ENCODE measurements at regions not wholly inside any gene's neighbourhood (a gene's known extent, or its start where the extent isn't known, plus 50 kb on each side); places are given as distances from the start of the nearest gene placed in this dataset.

GRCh38 chr18:75154997-75155396 is 53.9 kb downstream of the PTGR3 start:
- H3K36me3 ChIP-seq (ENCODE audit: low read depth): no peaks in the 10 kb centered on the region
- H3K27ac ChIP-seq (ENCODE audit: poor library complexity, severe bottlenecking): no peak overlapping the region
- H3K9me3 ChIP-seq (ENCODE audit: severe bottlenecking): no peaks in the 10 kb centered on the region
- H3K4me3 ChIP-seq (ENCODE audit: severe bottlenecking): no peak overlapping the region
- H3K27me3 ChIP-seq (ENCODE audit: insufficient read depth, poor library complexity, severe bottlenecking): no peaks in the 10 kb centered on the region
- no peaks in the 10 kb centered on the region for H3K4me1 ChIP-seq (ENCODE audit: insufficient read depth, poor library complexity, severe bottlenecking)
- DNase-seq (ENCODE audit: low spot score) (no peak), ATAC-seq (ENCODE audit: low read depth) (no peak)
- TF ChIP-seq, protein P1, sequence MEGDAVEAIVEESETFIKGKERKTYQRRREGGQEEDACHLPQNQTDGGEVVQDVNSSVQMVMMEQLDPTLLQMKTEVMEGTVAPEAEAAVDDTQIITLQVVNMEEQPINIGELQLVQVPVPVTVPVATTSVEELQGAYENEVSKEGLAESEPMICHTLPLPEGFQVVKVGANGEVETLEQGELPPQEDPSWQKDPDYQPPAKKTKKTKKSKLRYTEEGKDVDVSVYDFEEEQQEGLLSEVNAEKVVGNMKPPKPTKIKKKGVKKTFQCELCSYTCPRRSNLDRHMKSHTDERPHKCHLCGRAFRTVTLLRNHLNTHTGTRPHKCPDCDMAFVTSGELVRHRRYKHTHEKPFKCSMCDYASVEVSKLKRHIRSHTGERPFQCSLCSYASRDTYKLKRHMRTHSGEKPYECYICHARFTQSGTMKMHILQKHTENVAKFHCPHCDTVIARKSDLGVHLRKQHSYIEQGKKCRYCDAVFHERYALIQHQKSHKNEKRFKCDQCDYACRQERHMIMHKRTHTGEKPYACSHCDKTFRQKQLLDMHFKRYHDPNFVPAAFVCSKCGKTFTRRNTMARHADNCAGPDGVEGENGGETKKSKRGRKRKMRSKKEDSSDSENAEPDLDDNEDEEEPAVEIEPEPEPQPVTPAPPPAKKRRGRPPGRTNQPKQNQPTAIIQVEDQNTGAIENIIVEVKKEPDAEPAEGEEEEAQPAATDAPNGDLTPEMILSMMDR (IDR thresholded peaks at IDR 0.05; ENCODE audit: poor library complexity, severe bottlenecking): no peak

DNA sequence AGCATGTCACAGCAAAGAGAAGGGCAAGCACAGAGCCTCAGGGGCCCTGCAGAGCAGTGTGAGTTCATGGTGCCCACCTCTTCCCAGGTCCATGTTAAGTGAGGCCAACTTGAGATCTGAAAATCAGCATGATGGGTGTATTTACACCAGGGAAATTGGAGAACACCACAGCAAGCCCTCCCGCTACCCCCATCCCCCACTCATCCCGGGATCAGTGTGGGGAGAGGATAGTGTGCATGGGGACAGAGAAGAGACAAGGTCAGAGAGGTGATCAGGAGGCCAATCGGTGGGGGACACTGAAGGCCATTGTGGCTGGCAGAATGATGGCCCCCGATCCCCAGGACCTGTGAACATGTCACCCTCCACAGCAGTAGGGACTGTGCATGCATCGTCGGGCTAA is 54.7 kb downstream of the PTGR3 start:
- Histone ChIP-seq H3K4me1 (ENCODE audit: insufficient read depth, poor library complexity, severe bottlenecking) (no peaks in the 10 kb centered on the region), H3K27ac (ENCODE audit: poor library complexity, severe bottlenecking) (no peak overlapping the region), H3K4me3 (ENCODE audit: severe bottlenecking) (no peak overlapping the region), H3K27me3 (ENCODE audit: insufficient read depth, poor library complexity, severe bottlenecking) (peaks cover under 1% of the 10 kb centered on the region), H3K36me3 (ENCODE audit: low read depth) (no peaks in the 10 kb centered on the region), H3K9me3 (ENCODE audit: severe bottlenecking) (no peaks in the 10 kb centered on the region)
- no peak for ATAC-seq (ENCODE audit: low read depth)
- TF ChIP-seq, protein P1 (IDR thresholded peaks at IDR 0.05; ENCODE audit: poor library complexity, severe bottlenecking): no peak
- DNase-seq (ENCODE audit: low spot score): no peak

DNA sequence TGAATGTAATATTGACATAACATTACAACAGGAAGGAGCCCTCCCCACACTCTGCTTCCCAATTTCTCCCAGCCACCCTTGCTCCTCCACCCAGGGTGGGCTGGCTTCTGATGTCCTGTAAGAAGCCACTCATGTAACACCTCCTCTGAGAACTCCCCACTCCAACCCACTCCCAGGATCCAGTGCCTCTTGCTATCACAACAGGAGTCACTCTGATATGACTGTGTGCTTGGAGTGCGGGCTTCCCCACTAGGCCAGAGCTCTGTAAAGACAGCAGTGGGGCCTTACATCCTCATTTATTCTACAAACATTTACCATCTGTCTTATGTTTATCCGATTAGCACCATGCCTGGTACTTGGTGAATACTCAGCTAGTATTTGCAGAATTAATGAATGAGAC is 65.1 kb downstream of the PTGR3 start:
- Histone ChIP-seq H3K36me3 (ENCODE audit: low read depth) (no peaks in the 10 kb centered on the region), H3K4me1 (ENCODE audit: insufficient read depth, poor library complexity, severe bottlenecking) (no peaks in the 10 kb centered on the region), H3K27me3 (ENCODE audit: insufficient read depth, poor library complexity, severe bottlenecking) (no peaks in the 10 kb centered on the region), H3K4me3 (ENCODE audit: severe bottlenecking) (no peak overlapping the region), H3K27ac (ENCODE audit: poor library complexity, severe bottlenecking) (no peak overlapping the region), H3K9me3 (ENCODE audit: severe bottlenecking) (no peaks in the 10 kb centered on the region)
- TF ChIP-seq, protein P1 (IDR thresholded peaks at IDR 0.05; ENCODE audit: poor library complexity, severe bottlenecking): no peak
- ATAC-seq (ENCODE audit: low read depth) (no peak), DNase-seq (ENCODE audit: low spot score) (no peak)

DNA sequence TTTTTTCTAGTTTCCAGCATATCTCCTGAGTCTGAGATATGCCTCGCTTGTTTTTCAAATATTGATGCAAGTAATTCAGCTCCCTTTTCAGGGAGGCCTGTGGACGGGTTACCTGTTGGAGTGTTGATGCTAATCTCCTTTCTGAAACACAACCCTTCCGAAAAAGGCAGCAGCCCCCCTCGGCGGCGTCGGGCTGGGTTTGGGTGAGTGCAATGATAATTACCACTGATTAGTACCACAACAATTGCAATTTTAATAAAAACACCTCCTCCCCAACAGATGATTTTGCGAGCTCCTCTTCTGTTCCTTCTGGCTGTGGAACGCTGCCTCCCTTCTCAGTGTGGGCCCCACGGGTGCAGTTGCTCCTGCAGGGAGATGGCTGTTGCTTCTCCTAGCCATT is 66.3 kb downstream of the PTGR3 start:
- Histone ChIP-seq H3K9me3 (ENCODE audit: severe bottlenecking) (no peaks in the 10 kb centered on the region), H3K4me3 (ENCODE audit: severe bottlenecking) (no peak overlapping the region), H3K36me3 (ENCODE audit: low read depth) (no peaks in the 10 kb centered on the region), H3K27me3 (ENCODE audit: insufficient read depth, poor library complexity, severe bottlenecking) (no peaks in the 10 kb centered on the region), H3K4me1 (ENCODE audit: insufficient read depth, poor library complexity, severe bottlenecking) (no peaks in the 10 kb centered on the region), H3K27ac (ENCODE audit: poor library complexity, severe bottlenecking) (no peak overlapping the region)
- TF ChIP-seq, protein P1 (IDR thresholded peaks at IDR 0.05; ENCODE audit: poor library complexity, severe bottlenecking): no peak
- ATAC-seq (ENCODE audit: low read depth) (no peak), DNase-seq (ENCODE audit: low spot score) (no peak)

GRCh38 chr18:75141734-75142133 is 67.2 kb downstream of the PTGR3 start:
- no peaks in the 10 kb centered on the region for H3K36me3 ChIP-seq (ENCODE audit: low read depth)
- no peaks in the 10 kb centered on the region for H3K27me3 ChIP-seq (ENCODE audit: insufficient read depth, poor library complexity, severe bottlenecking)
- no peak overlapping the region for H3K4me3 ChIP-seq (ENCODE audit: severe bottlenecking)
- no peak overlapping the region for H3K27ac ChIP-seq (ENCODE audit: poor library complexity, severe bottlenecking)
- DNase-seq (ENCODE audit: low spot score) (no peak), ATAC-seq (ENCODE audit: low read depth) (no peak)
- TF ChIP-seq, protein P1 (IDR thresholded peaks at IDR 0.05; ENCODE audit: poor library complexity, severe bottlenecking): no peak
- no peaks in the 10 kb centered on the region for H3K4me1 ChIP-seq (ENCODE audit: insufficient read depth, poor library complexity, severe bottlenecking)
- H3K9me3 ChIP-seq (ENCODE audit: severe bottlenecking): no peaks in the 10 kb centered on the region
